ENCODE measurements at regions not wholly inside any gene's neighbourhood (a gene's known extent, or its start where the extent isn't known, plus 50 kb on each side); places are given as distances from the start of the nearest gene placed in this dataset.

- Histone ChIP-seq H3K27me3 (no peaks in the 10 kb centered on the region), H3K4me3 (no peak overlapping the region), H3K27ac (no peak overlapping the region), H3K9me3 (no peaks in the 10 kb centered on the region), H3K4me1 (peaks cover 0 to 8% of the 10 kb centered on the region in 2 donors), H3K36me3 (no peaks in the 10 kb centered on the region)
- TF ChIP-seq CTCF (IDR thresholded peaks at IDR 0.05) = no peak
- DNase-seq (ENCODE audit: low spot score) = no peak
Observed at GRCh38 chr2:8628866-8629209, 53.0 kb upstream of the ID2 start.

- no peaks in the 10 kb centered on the region for H3K27me3 ChIP-seq
- DNase-seq (ENCODE audit: low spot score) = no peak
- peaks cover 0 to 9% of the 10 kb centered on the region in 2 donors for H3K4me1 ChIP-seq
- TF ChIP-seq CTCF (IDR thresholded peaks at IDR 0.05) = no peak
- no peaks in the 10 kb centered on the region for H3K36me3 ChIP-seq
- H3K27ac ChIP-seq = no peak overlapping the region
- no peaks in the 10 kb centered on the region for H3K9me3 ChIP-seq
- no peak overlapping the region for H3K4me3 ChIP-seq
Observed at GRCh38 chr2:8629402-8629801, 52.5 kb upstream of the ID2 start.

GRCh38 chr2:8630676-8631464 is 51.0 kb upstream of the ID2 start:
- Histone ChIP-seq H3K27me3 (no peaks in the 10 kb centered on the region), H3K27ac (no peak overlapping the region), H3K9me3 (no peaks in the 10 kb centered on the region), H3K4me1 (peaks cover 0 to 7% of the 10 kb centered on the region in 2 donors), H3K36me3 (no peaks in the 10 kb centered on the region), H3K4me3 (no peak overlapping the region)
- no peak for DNase-seq (ENCODE audit: low spot score)
- no peak for TF ChIP-seq CTCF (IDR thresholded peaks at IDR 0.05)

- no peak overlapping the region for H3K27ac ChIP-seq
- no peaks in the 10 kb centered on the region for H3K36me3 ChIP-seq
- TF ChIP-seq CTCF (IDR thresholded peaks at IDR 0.05) = no peak
- no peak overlapping the region for H3K4me3 ChIP-seq
- DNase-seq (ENCODE audit: low spot score) = no peak
- no peaks in the 10 kb centered on the region for H3K27me3 ChIP-seq
- no peaks in the 10 kb centered on the region for H3K9me3 ChIP-seq
- peaks cover 0 to 7% of the 10 kb centered on the region in 2 donors for H3K4me1 ChIP-seq
Observed at GRCh38 chr2:8631465-8632005, 50.3 kb upstream of the ID2 start.

Measured in right atrium auricular region (tissue), 2 donors.